Smooth muscle cell (in vitro differentiated cells): ENCODE measurements at regions not wholly inside any gene's neighbourhood (a gene's known extent, or its start where the extent isn't known, plus 50 kb on each side); places are given as distances from the start of the nearest gene placed in this dataset.

Experiments used
- DNase-seq: peaks from one replicate; lab custom pipeline; 2025; ENCODE audit not compliant: unreplicated experiment; lab: John Stamatoyannopoulos, UW
- H2AFZ ChIP-seq: fragments of 200-600 bp; sonication (generic); 2 replicates; pipeline ENCODE4 v1.6.0; 2016; ENCODE audit warnings: antibody characterized with exemption, low read depth, mild to moderate bottlenecking
- H3F3A ChIP-seq: fragments of 200-600 bp; sonication (generic); 2 replicates; pipeline ENCODE4 v1.6.0; 2017; ENCODE audit warnings: antibody characterized with exemption, low read depth
- H3K27ac ChIP-seq: fragments of 200-600 bp; sonication (generic); 2 replicates; pipeline ENCODE4 v1.5.1; 2016; ENCODE audit warnings: low read depth, mild to moderate bottlenecking
- H3K27me3 ChIP-seq: fragments of 200-600 bp; sonication (generic); 2 replicates; pipeline ENCODE4 v1.6.1; 2016; ENCODE audit warnings: low read depth, mild to moderate bottlenecking
- H3K36me3 ChIP-seq: fragments of 200-600 bp; sonication (generic); 2 replicates; pipeline ENCODE4 v1.5.1; 2016; ENCODE audit warnings: low read depth
- H3K4me1 ChIP-seq: fragments of 200-600 bp; sonication (generic); 2 replicates; pipeline ENCODE4 v1.5.1; 2016; ENCODE audit warnings: low read depth
- H3K4me2 ChIP-seq: fragments of 200-600 bp; sonication (generic); 2 replicates; pipeline ENCODE4 v1.6.0; 2016; ENCODE audit warnings: mild to moderate bottlenecking
- H3K4me3 ChIP-seq: fragments of 200-600 bp; sonication (generic); 2 replicates; pipeline ENCODE4 v1.5.1; 2016; ENCODE audit warnings: mild to moderate bottlenecking
- H3K79me2 ChIP-seq: fragments of 200-600 bp; sonication (generic); 2 replicates; pipeline ENCODE4 v1.6.0; 2016; ENCODE audit warnings: low read depth, mild to moderate bottlenecking
- H3K9ac ChIP-seq: fragments of 200-600 bp; sonication (generic); 2 replicates; pipeline ENCODE4 v1.6.0; 2016; ENCODE audit warnings: low read depth
- H3K9me3 ChIP-seq: fragments of 200-600 bp; sonication (generic); replicated peaks from 2 replicates; pipeline ENCODE4 v1.5.1; 2016; ENCODE audit warnings: low read depth
- H4K20me1 ChIP-seq: fragments of 200-600 bp; sonication (generic); 2 replicates; pipeline ENCODE4 v1.6.0; 2016; ENCODE audit warnings: low read depth
- CTCF ChIP-seq: fragments of 200-600 bp; sonication (generic); IDR thresholded peaks from 2 replicates; pipeline ENCODE4 v1.5.1; 2017; ENCODE audit warnings: borderline replicate concordance, mild to moderate bottlenecking, antibody characterized with exemption; ENCODE audit not compliant: insufficient read depth, poor library complexity, severe bottlenecking
- WGBS: methylation state at CpG from one replicate; pipeline ENCODE4 v1.1.7; 2016; ENCODE audit warnings: low lambda C conversion rate; 5-methylcytosine and 5-hydroxymethylcytosine counted together

GRCh38 chr10:52619052-52619451 is 153.5 kb downstream of the MBL2 start:
- Histone ChIP-seq H4K20me1 (no peaks in the 10 kb centered on the region), H3K4me3 (no peak overlapping the region), H3K4me1 (no peaks in the 10 kb centered on the region), H3K4me2 (no peak overlapping the region), H3K36me3 (no peaks in the 10 kb centered on the region), H3K27me3 (no peaks in the 10 kb centered on the region), H3K9me3 (no peaks in the 10 kb centered on the region), H3K27ac (no peak overlapping the region), H3K9ac (no peak overlapping the region), H3K79me2 (no peaks in the 10 kb centered on the region), H2AFZ (no peak overlapping the region), H3F3A (no peaks in the 10 kb centered on the region)
- DNase-seq, result no peak
- WGBS, result 88% methylated on average over 1 of the region's 1 CpG
- no peak for TF ChIP-seq CTCF

- Histone ChIP-seq H3K9ac (no peak overlapping the region), H3K4me3 (no peak overlapping the region), H3K9me3 (no peaks in the 10 kb centered on the region), H3K36me3 (no peaks in the 10 kb centered on the region), H3K27ac (no peak overlapping the region), H3K27me3 (no peaks in the 10 kb centered on the region), H3K79me2 (no peaks in the 10 kb centered on the region), H2AFZ (no peak overlapping the region), H3K4me2 (no peak overlapping the region), H3F3A (no peaks in the 10 kb centered on the region), H4K20me1 (no peaks in the 10 kb centered on the region), H3K4me1 (no peaks in the 10 kb centered on the region)
- DNase-seq, result no peak
- no peak for TF ChIP-seq CTCF
- 80% methylated on average over 2 of the region's 2 CpGs for WGBS
These were observed 150.9 kb downstream of the MBL2 start for GRCh38 chr10:52621635-52622079.

GRCh38 chr10:52623761-52624160 is 148.8 kb downstream of the MBL2 start:
- no peak for DNase-seq
- no peak overlapping the region for H3K9ac ChIP-seq
- H3K4me1 ChIP-seq, result no peaks in the 10 kb centered on the region
- no peaks in the 10 kb centered on the region for H3K27me3 ChIP-seq
- no peaks in the 10 kb centered on the region for H3F3A ChIP-seq
- H2AFZ ChIP-seq, result peak overlapping the region; percentile 59
- H4K20me1 ChIP-seq, result no peaks in the 10 kb centered on the region
- no peak for TF ChIP-seq CTCF
- no peak overlapping the region for H3K27ac ChIP-seq
- no peaks in the 10 kb centered on the region for H3K9me3 ChIP-seq
- no peak overlapping the region for H3K4me2 ChIP-seq
- no peaks in the 10 kb centered on the region for H3K79me2 ChIP-seq
- no peaks in the 10 kb centered on the region for H3K36me3 ChIP-seq
- WGBS, result 96% methylated on average over 2 of the region's 2 CpGs
- no peak overlapping the region for H3K4me3 ChIP-seq

GRCh38 chr10:52627279-52627678 is 145.3 kb downstream of the MBL2 start:
- no peak for DNase-seq
- H4K20me1 ChIP-seq, result no peaks in the 10 kb centered on the region
- H3K79me2 ChIP-seq, result no peaks in the 10 kb centered on the region
- H2AFZ ChIP-seq, result no peak overlapping the region
- no peaks in the 10 kb centered on the region for H3K27me3 ChIP-seq
- no peak overlapping the region for H3K27ac ChIP-seq
- no peaks in the 10 kb centered on the region for H3F3A ChIP-seq
- H3K9me3 ChIP-seq, result no peaks in the 10 kb centered on the region
- no peak overlapping the region for H3K9ac ChIP-seq
- no peak for TF ChIP-seq CTCF
- H3K4me1 ChIP-seq, result no peaks in the 10 kb centered on the region
- no peak overlapping the region for H3K4me2 ChIP-seq
- no peak overlapping the region for H3K4me3 ChIP-seq
- no peaks in the 10 kb centered on the region for H3K36me3 ChIP-seq
